NT2/D1 (cell line): ENCODE measurements at regions not wholly inside any gene's neighbourhood (a gene's known extent, or its start where the extent isn't known, plus 50 kb on each side); places are given as distances from the start of the nearest gene placed in this dataset.

Experiments
- SUZ12 ChIP-seq: IDR thresholded peaks from 2 replicates; pipeline ENCODE4 v1.6.1; 2011; ENCODE audit not compliant: insufficient read length, insufficient read depth; ENCODE audit errors: extremely low read depth
- YY1 ChIP-seq: IDR thresholded peaks from 2 replicates; pipeline ENCODE4 v1.6.1; 2011; ENCODE audit not compliant: insufficient read length, insufficient read depth
- ZNF274 ChIP-seq: IDR thresholded peaks from 2 replicates; pipeline ENCODE4 v1.6.1; 2011; ENCODE audit warnings: mild to moderate bottlenecking, low read depth, low read length

DNA sequence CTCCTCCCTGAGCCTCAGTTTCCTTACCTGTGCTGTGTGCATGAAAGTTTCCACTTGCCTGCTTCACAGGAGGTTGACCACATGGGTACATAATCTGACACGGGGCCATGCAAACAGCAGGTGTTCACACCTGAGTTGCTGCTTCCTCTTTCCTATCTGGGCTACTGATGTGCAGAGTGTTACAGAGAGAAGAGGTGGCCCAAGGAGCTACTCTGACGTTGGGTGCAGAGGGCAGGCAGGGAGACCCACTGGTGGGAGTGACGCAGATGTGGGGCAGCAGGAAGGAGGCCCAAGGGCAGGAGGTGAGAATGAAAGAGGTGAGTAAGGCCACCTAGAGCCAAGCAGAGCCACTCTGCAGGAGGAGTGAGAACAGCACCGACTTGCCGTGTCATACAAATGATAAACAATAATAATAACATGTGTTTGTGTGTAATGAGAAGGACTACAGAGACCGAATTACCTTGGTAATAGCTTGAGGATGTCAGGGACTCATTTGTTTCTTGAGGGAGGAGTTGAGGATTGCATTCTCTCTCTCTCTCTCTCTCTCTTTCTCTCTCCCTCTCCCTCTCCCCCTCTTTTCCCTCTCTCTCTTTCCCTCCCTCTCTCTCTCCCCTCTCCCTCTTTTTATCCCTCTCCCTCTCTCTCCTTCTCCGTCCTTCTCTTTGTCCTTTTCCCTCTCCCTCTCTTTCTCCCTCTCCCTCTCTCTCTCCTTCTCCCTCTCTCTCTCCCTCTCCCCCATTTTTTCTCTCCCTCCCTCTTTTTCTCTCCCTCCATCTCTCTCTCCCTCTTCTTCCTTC is 87.4 kb upstream of the IGSF21 start:
- no peak for TF ChIP-seq YY1
- no peak for TF ChIP-seq ZNF274
- no peak for TF ChIP-seq SUZ12
